Epithelial cell of esophagus (primary cell): ENCODE measurements at regions not wholly inside any gene's neighbourhood (a gene's known extent, or its start where the extent isn't known, plus 50 kb on each side); places are given as distances from the start of the nearest gene placed in this dataset.

Source experiments
- DNase-seq: peaks from one replicate; pipeline ENCODE4 v3.0.0; 2010; ENCODE audit warnings: low read depth
- H3K4me3 ChIP-seq: 2 replicates; pipeline ENCODE4 v1.5.1; 2011; ENCODE audit warnings: mild to moderate bottlenecking, low read length, control low read depth
- TF ChIP-seq, protein P1 (sequence below): IDR thresholded peaks from 2 replicates; pipeline ENCODE4 v1.5.1; 2011; ENCODE audit warnings: low read depth, mild to moderate bottlenecking, low read length, control low read depth, inconsistent platforms; ENCODE audit not compliant: insufficient read depth; ENCODE audit errors: missing control alignments

DNA sequence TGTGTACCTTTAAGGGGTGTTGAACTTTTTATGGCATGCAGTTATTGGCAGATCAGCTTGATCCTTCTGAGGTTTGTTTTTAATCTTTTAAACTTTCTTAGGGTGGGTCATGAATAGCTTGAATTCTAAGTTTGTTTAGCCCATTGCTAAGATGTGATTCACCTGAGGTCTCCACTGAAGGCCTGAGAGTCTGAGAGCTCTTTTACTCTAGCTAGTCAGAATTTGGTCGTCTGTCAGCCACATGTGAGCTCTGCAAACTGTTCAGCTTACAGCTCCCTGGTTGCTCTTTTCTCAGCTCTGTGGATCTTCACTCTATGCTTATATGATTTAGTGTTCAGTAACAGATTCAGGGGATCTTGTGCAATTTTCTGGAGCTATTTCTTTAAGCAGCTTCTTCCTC lies 161.3 kb downstream of the ABHD5 start:
- no peak overlapping the region for H3K4me3 ChIP-seq
- DNase-seq: peak; percentile 23
- TF ChIP-seq, protein P1, sequence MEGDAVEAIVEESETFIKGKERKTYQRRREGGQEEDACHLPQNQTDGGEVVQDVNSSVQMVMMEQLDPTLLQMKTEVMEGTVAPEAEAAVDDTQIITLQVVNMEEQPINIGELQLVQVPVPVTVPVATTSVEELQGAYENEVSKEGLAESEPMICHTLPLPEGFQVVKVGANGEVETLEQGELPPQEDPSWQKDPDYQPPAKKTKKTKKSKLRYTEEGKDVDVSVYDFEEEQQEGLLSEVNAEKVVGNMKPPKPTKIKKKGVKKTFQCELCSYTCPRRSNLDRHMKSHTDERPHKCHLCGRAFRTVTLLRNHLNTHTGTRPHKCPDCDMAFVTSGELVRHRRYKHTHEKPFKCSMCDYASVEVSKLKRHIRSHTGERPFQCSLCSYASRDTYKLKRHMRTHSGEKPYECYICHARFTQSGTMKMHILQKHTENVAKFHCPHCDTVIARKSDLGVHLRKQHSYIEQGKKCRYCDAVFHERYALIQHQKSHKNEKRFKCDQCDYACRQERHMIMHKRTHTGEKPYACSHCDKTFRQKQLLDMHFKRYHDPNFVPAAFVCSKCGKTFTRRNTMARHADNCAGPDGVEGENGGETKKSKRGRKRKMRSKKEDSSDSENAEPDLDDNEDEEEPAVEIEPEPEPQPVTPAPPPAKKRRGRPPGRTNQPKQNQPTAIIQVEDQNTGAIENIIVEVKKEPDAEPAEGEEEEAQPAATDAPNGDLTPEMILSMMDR: no peak

DNA sequence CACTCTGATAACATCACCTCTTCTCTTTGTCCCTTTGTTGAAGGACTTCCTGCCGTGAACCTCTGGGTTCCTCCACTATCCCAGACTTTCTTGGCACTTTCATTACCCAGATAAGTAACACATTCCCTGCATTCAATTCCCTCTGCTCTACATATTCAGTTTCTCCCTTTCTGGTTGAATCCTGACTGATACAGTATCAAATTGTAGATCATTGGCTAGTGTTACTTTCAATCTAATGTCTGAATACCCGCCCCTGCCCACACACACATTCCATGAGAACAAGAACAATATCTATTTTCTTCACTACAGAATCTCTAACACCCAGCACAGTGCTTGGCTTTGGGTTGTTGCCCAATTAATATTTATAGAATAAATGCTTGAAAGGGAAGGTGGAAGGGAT lies 163.5 kb downstream of the ABHD5 start:
- H3K4me3 ChIP-seq: no peak overlapping the region
- no peak for DNase-seq
- TF ChIP-seq, protein P1: no peak

DNA sequence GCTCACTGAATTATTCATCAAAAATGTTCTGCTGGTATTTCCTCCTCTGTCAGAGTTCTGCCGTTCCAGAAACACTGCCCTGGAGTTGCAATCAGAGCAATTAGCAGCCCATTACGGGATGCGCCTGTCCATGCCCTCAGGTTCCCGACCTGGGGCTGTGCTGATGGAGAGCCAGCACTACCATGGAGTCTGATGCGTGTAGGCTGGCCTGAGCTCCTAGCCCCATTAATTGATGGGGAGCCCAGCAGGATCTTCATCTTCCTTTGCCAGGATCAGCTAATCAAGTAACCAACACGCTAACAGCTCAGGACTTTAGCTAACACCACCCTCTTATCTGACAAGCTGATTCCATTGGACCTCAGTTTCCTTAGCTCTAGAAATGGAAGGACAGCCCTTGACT lies 164.2 kb downstream of the ABHD5 start:
- no peak for DNase-seq
- TF ChIP-seq, protein P1: no peak
- no peak overlapping the region for H3K4me3 ChIP-seq

DNA sequence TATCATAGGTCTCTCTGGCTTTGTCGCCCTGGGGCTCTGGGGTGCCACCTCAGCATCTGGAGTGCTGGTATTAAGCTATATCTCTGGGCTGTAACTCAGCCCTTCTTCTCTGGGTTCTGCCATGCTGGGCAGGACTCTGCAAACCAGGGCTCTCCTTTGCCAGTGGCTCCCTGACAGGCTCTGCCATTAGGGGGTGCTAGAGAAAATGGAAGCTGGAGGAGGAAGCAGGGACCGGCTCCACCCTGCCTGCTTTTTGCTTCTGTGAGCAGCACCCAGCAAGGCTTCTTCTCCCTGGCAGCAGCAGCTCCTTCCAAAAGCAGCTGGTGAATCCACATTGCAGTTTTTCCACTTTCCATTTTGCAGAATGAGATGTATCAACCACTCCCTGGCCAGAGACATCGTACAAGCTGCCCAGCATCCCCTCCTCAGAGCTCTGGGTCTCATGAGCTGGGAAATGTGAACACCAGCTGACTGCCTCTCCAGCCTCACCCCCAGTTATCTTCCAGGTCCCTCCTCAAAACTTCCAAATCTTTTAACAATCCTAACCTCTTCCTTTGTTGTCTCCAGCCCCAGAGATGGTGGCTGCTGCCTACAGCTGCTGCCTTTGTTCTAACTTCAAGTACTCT lies 165.0 kb downstream of the ABHD5 start:
- peak; percentile 78 for DNase-seq
- no peak overlapping the region for H3K4me3 ChIP-seq
- TF ChIP-seq, protein P1: peak; percentile 77

DNA sequence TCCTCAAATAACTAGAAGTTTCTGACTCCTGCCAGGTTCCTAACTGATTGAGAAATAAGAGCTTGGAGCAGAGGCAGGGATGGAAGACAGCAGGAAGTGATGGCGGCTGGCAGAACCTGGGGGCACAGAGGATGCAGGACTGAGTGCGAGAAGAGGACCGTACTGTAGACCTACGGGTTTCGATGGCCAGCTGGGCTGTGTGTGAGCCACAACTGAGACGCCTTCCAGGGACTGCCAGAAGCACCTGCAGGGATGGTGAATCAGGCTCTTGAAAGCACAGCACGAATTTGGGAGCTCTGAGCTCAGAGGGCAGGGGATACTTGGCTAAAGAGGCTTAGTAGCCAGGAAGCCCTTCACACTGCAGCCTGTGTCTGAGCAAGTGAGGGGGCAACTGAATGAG lies 165.6 kb downstream of the ABHD5 start:
- DNase-seq: no peak
- no peak overlapping the region for H3K4me3 ChIP-seq
- TF ChIP-seq, protein P1: no peak

DNA sequence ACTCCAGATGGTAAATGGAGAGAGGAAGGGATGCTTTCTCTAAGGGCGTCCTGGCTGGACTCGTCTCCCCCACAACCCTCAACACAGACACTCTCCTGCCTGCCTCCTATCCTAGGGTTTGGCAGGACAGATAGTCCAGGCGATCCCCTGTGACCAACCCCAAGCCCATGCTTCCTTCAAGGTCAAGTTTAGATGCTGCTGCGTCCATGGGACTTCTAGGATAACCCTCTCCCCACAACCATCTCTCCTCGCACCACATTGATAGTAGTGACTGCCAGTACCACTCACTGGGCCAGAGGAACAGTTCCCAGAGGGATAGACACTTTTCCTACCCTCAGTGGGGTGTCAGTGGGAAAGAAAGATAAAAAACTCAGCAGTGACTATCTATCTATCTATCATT lies 166.0 kb downstream of the ABHD5 start:
- TF ChIP-seq, protein P1: no peak
- no peak overlapping the region for H3K4me3 ChIP-seq
- no peak for DNase-seq

DNA sequence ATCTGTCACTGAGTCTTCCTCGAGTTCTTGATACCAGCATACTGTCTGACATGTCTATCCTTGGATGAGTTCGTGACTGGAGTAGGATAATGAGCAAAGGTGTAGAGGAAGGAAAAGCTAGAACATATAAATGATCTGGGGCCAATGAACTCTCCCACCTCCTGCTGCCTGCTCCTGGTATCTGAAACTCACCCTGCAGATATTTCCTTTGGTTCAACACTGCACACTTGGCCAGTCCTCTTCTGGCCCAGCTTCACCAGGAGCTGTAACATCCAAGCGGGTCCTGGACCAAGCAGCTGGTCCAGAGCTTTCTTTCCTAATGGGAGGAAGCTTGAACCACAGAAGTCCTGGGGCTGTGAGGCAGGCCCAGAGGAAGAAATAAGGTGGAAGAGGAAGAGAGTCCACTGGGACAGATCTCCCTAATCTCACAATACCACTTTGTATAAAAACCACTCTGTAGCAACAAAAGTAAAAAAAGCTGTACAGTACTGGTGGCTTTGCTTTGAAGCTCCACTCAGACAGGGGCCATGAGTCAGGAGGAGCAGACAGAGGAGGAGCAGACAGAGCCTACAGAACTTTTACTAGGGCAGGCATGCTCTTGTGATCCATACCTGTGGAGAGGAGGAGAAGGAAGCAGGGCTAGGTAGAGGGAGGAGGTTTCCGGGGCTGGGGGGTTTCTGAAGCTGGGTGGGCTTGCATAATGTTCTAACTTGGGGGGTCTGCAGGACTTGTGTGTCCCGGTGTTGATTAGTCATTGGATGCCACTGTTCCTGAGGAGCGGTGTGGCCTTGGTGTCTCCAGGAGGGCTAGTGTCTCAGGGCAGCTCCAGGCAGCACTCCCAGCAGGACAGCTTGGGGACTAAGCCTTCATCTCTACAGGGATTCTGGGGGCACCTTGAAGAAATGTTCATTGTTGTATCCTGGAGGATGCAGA lies 166.9 kb downstream of the ABHD5 start:
- TF ChIP-seq, protein P1: no peak
- peak; percentile 30 for DNase-seq

More for the DNA sequence above, 166.9 kb downstream of the ABHD5 start:
- H3K4me3 ChIP-seq: no peak overlapping the region
